NOMO-1 treated with dmso at 0.1 percent for 144 hours (cell line): ENCODE measurements at regions not wholly inside any gene's neighbourhood (a gene's known extent, or its start where the extent isn't known, plus 50 kb on each side); places are given as distances from the start of the nearest gene placed in this dataset.
A peak's percentile ranks its signal among the peaks of the same experiment; 100 is the strongest.

Experiments used
- DNase-seq: peaks from one replicate; lab custom pipeline; 2025; ENCODE audit not compliant: unreplicated experiment; lab: John Stamatoyannopoulos, UW

DNA sequence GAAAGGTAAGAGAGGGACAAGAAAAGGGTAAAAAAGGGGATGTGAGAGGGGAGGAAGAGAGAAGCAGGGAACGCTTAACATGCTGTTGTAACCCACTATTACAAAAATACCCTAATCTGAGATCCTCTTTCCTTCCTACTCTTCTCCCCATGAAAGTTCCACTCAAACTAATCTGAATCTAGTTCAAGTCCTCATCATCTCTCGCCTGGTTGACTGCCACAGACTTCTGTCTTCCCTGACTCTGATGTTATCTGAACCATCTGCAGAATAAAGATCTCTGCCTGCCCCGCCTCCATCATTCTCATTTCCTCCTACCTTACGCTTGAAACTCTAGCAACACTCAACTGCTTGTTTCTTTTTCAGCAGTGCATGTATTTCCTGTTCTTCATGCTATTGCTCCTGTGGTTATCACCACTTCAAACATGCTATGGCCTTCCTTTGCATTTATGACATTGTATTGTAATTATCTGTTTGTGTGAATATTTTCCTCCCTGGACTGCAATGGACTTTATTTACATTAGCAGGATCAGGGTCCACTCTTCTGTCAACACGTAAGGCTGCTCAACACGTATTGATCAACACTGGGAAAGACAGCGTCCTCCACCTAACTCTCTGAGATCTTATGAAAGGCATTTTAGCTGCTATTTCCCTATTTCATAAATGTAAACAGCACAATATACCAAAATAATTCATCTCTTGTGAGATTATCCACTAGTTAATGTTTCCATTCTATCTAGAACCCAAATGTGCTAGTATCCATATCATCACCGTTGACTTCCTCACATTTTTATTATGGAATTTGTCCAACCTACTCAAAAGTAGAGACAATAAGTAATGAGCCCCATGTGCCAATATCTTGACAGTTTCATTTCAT lies 215.5 kb upstream of the USP25 start:
- DNase-seq: peak; percentile 35

DNA sequence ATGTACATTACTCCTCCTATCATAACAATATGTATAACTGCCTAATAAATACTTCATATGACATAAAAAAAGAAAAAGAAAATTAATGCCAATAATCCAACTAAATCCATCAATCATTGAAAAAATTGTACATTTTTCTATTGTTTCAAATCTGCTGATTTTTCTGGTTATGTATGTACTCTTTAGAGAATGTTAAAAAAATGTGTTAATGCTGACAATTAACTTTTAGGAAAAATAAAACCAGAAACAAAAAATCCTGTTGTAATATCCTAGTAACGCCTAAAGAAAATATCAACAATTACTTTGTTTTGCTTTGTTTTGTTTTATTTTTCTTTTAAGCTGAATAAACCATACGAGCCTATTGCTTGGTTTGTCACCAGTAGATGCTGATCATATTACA lies 213.9 kb upstream of the USP25 start:
- no peak for DNase-seq

DNA sequence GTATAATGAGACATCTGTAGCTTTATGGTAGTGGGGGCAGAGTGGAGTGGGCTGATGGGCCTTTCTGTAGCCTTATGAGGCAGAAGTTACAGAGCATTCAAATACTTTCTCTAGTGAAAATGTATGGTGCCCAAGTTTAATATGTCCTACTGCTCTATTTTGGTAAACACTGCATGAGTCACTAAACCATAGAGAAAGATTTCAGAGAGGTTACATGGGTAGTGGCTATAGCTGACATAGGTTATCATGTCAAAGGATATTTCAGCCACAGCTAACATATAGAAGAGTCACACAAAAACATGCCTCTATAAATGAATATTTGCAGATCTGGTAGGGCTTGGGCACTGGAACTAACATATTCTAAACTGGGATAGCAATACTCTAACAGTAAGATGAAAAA lies 212.4 kb upstream of the USP25 start:
- DNase-seq: no peak

DNA sequence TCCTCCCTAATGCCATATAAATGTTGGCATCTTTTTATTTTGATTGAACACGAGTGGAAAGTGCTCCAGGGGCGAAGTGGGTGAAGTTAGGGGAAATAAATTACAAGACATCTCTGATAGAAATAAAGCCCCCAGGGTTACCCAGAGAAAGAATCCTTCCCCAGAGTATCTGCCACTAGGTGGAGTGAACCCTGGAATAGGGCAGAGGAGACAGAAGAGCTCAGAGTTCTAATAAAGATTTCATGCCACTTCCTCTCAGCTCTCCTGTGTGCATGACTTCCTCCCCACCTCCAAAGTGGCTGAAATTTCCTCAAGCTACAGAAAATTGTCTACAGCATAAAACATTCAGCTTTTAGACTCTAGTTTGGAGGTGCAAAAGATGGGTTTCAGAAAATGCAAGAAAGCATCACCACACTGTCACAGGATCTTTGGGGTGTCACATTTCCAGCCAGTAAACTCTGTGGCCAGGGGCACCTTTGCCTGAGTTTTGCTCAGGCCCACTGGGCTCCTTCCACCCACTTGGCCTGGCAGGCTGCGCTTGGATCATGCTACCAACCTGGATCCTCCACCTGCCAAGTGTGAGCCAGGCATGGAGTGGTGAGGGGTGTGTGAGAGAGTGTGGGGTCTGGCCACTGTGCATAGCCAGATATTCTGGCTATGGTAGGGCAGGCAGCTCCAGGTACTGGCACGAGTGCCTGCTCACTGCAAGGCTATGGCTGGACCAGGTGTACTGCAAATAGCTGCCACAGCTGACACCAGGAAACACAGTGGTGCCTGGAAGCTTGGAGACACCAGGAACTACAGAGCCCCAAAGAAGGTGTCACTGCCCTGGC lies 208.8 kb upstream of the USP25 start:
- DNase-seq: no peak

DNA sequence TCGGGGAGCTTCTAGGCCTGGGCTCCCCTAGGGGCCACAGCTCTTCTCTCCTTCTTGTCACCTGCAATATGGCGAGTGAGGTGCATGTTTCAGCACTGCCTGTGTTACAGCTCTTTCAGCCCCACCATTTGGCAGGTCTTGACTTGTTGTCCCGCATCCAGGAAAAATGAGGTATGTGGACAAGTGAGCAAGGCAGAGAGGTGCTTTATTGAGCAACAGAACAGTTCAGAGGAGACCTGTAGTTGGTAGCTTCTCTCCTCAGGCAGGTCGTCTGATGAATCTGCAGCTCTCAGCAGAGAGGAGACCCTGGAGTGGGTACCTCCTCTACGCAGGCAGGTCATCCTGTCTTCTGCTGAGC lies 208.2 kb upstream of the USP25 start:
- no peak for DNase-seq

DNA sequence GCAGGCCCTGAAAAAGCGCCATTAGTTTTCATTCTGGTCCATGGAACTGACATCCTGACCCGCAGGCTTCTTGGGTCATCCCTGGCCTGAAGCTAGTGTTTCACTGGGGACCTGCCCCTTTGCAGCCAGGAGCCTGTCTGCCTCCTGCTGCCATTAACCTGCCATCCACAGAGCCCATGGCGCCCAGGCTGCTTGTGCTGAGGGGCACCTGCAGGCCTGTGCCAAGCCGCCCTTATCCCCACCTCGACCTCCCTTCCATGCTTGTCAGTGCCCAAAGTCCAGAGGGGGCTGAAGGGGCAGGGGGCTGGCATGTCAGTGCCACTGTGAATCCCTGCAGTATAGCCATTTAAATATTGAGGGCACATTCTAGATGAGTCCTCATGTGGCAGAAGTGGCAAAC lies 207.6 kb upstream of the USP25 start:
- DNase-seq: no peak

DNA sequence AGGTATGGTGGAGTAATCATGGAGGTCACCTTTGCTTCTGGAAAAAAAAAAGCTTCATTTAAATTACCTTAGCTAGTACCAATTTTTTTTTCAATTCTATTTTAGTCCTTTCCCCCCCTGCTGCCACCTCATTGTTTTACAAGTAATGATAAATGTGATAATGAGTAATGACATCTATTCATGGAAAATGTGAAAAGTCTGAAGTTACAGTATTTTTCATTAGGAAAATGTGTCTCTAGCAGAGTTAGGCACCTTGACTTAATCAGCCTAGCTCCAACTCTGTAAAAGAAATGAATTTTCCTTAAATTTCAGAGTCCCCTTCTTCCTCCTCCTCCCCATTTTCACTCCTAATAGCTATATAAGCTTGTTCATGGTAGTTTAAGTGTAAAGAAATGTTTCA lies 204.9 kb upstream of the USP25 start:
- DNase-seq: no peak

DNA sequence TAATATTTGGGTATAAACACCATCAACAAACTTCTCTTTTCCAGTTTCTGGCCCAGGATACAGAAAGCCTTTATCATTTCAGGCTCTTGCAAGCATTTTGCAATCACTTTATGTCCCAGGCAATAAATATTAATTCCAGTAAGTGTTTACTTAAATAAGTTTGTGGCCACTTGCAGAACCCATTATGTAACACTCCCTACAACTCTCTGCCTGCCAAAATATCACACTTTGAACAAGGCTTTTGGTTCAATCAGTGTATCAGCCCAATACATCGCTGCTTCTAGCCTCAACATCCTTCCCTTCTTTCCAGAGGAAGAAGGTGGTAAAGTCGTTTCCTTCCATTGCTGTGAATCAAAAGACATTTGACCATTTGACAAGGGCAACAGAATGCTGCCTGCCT lies 203.0 kb upstream of the USP25 start:
- DNase-seq: no peak

DNA sequence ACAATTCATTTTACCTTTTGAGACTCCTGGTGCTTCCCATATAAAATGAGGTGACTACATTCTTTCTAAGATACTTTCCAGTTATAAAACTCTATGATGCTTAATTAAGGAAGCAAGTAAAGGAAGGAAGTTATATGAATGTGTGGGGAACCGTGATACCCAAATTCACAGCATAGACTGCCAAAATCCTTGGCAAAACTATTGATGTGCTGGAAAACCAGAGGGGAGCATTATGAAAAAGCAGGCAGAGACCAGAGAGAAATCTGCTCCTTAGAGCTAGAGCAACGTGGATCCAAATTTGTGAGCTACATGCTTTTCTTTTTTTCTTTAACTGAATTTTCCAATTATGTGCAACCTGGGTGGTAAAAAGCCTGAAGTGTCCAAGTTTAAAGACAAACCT lies 201.4 kb upstream of the USP25 start:
- DNase-seq: no peak

DNA sequence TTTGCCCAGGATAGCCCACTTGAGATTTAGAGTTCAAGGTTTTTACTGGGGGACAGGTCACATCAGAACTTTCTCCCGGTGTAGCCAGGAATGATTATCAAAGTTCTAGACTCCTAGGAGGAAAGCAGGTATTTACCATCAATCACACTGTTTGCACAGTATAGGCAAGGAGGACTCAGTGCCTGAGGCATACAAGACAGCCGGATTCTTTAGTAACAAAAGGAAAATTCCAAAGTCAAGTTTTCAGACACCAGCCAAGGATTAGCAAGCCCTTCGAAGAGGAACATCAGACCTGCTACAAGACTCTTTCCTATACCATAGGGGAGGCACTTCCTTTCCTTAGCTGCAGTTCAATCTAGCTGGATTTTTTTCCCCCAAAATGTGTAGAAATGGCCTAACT lies 197.8 kb upstream of the USP25 start:
- DNase-seq: no peak

DNA sequence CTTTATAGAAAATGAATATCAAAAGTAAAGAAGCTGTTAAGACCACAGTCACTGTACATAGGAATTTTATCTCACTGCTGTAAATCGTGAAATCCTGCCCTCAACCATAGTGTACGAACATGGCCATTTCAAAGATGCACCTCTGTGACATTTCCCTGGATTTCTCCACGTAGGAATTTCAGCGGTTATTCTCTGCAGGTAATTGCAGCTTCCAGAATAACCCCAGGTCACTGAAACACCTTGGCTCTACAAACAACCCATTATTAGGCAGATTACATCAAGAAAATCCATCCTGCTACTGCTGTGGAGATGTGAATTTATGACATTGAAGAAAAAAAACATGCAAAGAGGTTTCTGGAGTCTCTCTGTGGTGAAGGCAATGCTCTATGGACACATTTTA lies 196.2 kb upstream of the USP25 start:
- DNase-seq: no peak

DNA sequence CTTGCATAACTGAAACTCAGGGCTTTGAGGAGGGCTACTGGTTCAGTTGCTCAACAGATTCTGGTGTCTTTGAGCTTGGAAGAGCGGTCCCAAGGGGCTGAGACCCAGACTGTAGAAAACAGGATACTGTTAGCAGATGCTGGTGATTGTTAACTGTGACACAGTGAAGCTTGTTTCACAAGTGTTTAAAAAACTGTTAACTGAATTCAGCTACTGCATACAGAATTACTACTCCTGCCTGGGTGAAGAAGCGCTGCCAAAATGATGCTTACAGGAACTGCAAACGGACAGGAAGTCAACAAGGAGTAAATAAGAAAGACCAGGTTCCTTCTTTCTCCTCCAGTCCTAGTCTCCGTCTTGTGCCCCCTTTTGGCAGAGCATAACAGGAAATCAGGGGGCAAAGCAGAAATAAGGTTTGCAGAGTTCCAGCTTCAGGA lies 195.3 kb upstream of the USP25 start:
- peak; percentile 22 for DNase-seq

DNA sequence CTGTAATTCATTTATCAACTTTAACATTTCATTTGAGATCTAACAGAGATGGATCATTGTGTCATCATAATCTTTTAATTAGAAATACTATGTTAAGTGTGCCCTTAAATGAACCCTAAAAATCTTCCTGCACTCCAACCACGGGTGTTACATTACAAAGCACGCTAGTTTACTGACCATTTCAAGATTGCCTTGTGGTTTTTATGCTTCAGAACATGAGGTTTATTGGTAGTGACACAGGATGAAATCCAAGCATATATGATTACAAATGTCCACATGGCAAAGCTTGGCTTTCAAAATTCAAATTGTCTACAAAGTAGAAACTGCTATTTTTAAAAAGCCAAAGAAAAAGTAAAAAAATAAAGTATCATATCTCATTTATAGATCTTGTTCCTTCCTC lies 190.4 kb upstream of the USP25 start:
- DNase-seq: no peak

DNA sequence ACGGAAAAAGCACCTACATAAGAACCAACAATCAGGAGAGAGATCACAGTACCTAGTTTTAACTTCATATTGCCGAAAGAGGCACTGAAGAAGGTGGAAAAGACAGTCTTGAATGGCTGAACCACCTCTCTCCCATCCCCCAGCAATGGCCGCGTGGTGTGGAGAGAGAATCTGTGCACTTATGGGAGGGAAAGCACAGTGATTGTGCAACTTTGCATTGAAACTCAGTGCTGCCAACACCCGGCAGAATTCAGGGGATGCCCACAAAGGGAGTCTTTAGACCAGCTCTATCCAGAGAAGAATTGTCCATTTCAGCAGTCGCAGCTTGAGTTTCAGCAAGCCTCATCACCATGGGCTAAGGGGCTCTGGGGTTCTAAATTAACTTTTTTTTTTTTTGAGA lies 186.3 kb upstream of the USP25 start:
- no peak for DNase-seq

DNA sequence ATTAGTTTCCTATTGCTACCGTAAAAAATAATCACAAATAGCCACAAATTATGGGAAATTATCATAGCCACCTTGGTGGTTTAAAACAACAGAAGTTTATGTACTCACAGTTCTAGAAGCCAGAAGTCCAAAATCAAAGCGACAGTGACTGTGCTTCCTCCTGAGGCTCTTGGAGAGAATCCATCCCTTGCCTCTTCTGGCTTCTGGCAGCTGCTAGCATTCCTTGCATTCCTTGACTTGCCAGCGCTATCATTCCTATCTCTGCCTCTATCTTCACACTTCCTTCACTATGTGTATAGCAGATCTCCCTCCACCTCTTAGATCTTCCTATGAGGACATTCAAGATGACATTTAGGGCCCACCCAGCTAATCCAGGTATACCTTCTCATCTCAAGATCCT lies 180.1 kb upstream of the USP25 start:
- no peak for DNase-seq

DNA sequence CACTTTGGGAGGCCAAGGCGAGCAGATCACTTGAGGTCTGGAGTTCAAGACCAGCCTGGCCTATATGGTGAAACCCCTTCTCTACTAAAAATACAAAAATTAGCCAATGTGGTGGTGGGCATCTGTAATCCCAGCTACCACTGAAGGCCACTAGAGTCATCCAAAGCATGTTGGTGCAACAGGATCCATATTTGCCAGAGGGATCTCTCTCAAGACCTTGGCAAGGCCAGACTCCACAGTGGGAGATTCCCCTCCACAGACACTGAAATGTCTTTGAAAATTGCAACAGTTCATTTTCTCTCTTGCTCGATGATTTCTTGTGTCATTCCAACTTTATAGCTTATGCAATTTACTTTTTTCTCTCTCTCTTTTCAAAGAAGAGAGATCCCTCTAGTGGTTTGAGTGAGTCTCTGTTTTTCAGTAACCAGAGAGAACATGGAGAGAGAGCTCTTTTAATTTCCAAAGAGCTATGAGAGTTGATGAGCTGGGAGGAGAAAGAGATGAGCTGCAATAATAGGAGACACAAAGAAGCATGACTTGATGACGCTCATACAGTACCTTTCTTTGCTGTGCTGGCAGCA lies 176.8 kb upstream of the USP25 start:
- no peak for DNase-seq

DNA sequence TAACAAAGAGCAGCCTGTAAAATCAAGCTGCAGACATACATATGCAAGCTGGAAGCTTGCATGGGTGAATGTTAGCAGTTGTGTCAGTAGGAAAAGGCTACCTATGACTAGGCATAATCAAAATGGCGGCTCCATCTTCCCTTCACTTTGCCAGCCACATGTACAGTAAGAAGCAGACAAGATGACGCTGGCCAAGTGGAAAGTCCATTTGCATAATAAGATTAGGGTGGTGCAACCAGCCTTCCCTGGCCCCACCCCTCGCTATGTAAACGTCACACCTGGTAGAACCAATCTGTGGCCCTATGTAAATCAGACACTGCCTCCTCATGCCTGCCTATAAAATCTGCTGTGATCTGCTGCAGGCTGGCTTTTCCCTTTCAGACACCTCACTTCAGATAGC lies 171.9 kb upstream of the USP25 start:
- DNase-seq: no peak

DNA sequence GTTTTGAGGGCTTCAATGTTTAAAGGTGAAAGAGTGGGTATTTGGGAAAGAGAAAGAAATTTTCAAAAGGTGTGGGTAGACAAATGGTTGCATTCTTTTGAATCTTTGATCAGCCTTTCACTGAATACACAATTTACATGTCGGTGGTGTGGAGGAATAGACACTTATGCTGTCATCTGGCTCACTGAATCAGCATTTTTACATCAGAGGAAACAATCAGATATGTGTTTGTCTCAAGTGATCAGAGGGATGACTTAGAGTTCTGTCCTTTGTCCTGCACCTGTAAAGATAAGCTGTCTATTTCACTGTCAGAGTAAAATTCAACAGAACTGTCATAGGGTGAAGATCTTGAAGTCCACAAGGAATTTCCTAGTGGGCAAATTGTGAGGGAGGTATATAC lies 170.9 kb upstream of the USP25 start:
- DNase-seq: no peak

DNA sequence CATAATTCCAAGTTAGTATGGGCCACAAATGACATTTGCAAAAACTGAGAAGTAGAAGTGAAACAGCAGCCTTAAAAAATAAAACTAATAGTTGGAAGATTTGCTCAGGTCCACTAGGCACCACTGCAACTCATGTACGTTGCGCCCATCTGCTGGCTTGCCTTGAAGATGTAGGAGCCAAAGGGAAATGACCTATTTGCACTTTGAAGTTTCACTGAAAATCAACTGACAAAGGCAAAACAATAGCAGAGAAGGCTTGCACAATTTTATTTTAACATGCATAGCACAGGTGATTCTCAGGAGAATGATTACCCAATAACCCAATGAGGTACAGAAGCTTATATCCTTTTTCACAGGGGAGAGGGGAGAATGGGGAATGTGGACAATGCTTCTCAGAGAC lies 170.1 kb upstream of the USP25 start:
- no peak for DNase-seq

DNA sequence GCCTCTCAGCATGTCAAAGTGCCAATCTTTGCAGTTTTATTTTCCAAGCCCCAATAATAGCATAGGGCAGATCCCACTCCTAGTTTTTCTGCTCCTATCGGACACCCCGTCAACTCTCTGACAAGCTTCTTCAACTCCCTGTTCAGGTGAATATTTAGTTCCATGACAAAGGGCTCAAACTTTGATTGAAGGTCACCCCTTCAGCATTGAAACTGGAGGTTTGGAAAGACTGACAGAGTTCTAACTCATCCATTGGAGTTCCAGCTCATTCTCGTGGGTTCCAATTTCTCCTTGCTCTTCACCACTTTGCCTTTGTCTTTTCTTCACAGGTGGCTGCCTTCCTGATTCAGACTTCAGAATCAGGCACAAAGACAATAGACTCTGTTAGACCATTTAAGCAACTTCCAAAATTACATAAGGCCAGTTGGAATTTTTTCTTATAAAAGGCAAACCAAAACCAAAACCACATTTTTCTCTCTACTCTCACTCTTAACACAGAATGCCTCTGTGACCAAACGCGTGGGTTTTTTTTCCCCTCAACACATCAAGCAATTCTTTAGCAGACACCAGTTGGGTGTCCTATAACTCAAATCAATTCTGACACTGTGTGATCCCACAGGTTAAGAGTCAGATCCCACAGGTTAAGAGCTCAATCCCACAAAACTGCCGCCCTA lies 169.3 kb upstream of the USP25 start:
- no peak for DNase-seq

DNA sequence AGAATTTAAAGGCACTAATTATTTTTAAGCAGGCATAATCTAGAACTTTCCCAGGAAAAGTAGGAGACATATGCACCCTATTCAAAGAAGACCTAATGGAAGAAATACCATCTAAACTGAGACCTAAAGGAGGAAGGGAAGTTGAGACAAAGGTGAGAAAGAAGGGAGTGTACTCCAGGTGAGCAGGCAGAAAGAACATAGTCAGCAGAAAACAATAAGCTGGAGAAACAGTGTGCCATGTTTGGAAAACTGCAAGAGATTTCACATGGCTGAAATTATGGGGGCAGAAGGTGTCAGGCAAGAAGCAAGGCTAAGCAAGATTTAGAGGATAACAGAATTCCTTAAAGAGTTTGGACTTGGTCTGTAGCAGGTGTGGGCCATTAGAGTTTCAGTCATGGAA lies 167.0 kb upstream of the USP25 start:
- DNase-seq: no peak

DNA sequence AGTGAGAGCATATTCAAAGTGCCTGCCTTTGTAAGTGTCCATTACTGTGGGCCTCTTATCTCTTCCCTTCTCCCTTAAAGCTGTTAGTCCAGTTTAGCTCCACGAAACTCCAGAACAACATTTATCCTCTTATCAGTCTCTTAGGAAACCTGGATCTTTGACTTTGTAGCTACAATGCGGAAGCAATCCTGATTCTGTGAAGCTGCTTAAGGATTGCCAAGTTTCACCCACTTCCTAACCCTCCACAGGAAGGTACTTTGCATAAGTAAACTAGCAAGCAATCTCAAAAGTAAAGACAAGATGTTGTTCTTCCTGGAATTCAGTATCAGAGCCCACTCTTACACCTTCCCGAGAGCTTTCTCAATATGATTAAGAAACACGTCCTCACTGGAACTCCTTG lies 164.9 kb upstream of the USP25 start:
- no peak for DNase-seq
